Retinal pigment epithelial cell (primary cell): ENCODE measurements at regions not wholly inside any gene's neighbourhood (a gene's known extent, or its start where the extent isn't known, plus 50 kb on each side); places are given as distances from the start of the nearest gene placed in this dataset.

Source experiments
- DNase-seq: peaks from one replicate; pipeline ENCODE4 v3.0.0-alpha.2; 2010; ENCODE audit warnings: low read depth
- H3K4me3 ChIP-seq: 2 replicates; pipeline ENCODE4 v1.5.1; 2011; ENCODE audit warnings: mild to moderate bottlenecking, low read length, control low read depth, moderate library complexity
- TF ChIP-seq, protein P1 (sequence below): conservative IDR thresholded peaks from 2 replicates; pipeline ENCODE4 v1.5.1; 2011; ENCODE audit warnings: low read depth, low read length, control low read depth, inconsistent platforms

DNA sequence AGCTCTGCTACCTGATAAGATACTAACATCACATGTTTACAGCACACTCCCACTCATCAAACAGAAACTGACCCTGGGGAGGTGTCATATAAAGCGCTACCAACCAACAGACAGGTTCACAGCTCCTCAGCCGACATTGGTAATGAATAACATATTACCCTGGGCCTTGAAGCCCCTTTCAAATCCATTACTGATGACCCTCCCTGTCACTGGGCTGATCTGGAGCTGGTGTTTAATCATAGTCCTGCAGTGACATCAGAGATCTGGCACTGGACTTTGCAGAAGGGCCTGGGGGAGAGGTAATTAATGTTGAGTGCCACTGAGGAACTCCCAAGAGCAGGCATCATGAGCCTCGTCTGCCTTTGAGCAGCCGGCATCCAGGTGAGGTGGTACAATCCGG, 306.5 kb upstream of the NFE2L3 start:
- DNase-seq = no peak
- TF ChIP-seq, protein P1, sequence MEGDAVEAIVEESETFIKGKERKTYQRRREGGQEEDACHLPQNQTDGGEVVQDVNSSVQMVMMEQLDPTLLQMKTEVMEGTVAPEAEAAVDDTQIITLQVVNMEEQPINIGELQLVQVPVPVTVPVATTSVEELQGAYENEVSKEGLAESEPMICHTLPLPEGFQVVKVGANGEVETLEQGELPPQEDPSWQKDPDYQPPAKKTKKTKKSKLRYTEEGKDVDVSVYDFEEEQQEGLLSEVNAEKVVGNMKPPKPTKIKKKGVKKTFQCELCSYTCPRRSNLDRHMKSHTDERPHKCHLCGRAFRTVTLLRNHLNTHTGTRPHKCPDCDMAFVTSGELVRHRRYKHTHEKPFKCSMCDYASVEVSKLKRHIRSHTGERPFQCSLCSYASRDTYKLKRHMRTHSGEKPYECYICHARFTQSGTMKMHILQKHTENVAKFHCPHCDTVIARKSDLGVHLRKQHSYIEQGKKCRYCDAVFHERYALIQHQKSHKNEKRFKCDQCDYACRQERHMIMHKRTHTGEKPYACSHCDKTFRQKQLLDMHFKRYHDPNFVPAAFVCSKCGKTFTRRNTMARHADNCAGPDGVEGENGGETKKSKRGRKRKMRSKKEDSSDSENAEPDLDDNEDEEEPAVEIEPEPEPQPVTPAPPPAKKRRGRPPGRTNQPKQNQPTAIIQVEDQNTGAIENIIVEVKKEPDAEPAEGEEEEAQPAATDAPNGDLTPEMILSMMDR = no peak
- no peak overlapping the region for H3K4me3 ChIP-seq

DNA sequence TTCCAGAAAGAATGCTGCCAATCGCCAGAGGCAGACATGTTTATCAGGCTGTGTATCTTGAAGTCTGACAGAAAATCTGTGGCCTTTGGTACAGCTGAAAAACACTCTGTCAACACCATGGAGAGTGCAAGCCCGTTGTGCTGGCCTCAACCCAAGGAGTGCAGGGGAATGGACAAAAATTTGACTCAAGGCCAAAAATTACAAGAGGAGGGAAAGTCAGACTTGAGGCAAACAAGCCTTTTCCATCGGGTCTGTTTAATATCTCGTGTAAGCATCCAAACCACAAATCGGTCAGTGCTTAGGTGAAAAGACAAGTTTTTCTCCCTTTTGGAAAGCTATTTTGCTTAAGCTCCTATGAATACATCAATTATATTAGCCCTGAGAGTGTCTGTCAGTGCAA, 305.3 kb upstream of the NFE2L3 start:
- H3K4me3 ChIP-seq = no peak overlapping the region
- peak; percentile 87 for DNase-seq
- TF ChIP-seq, protein P1 = no peak

DNA sequence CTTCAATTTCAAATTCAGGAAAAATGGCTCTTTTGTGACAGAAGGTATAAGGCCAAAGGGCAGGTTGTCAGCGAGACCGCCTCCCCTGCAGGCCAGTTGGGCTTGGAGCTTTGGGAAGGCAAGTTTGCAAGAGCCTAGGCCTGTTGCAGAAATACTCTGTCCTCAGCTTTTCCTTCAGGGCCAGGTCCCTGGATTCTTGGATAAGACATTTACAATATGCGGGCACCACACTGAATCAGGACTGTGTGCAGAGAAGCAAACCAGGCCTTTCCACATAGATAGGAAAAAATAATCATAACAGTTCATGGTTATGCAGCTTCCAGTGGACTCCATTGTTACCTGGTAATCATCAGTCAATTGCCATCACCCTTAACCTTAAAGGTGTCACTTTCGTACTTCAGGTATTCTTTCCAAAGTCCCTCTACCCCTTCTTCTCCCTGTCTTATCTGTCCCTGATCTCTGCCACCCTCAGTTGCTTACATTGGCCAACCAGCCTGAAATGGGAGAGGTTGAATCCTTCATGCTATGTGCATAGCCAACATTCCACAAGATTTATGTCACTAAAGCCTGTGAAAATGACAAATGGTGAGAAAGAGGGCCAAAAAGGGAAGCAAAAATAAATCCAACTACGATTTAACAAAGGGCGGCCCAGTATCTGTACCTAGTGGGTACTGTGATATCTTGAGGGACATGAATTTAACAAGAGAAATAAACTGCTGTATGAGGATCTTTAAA, 304.5 kb upstream of the NFE2L3 start:
- H3K4me3 ChIP-seq = no peak overlapping the region
- peak; percentile 69 for DNase-seq
- TF ChIP-seq, protein P1 = no peak

DNA sequence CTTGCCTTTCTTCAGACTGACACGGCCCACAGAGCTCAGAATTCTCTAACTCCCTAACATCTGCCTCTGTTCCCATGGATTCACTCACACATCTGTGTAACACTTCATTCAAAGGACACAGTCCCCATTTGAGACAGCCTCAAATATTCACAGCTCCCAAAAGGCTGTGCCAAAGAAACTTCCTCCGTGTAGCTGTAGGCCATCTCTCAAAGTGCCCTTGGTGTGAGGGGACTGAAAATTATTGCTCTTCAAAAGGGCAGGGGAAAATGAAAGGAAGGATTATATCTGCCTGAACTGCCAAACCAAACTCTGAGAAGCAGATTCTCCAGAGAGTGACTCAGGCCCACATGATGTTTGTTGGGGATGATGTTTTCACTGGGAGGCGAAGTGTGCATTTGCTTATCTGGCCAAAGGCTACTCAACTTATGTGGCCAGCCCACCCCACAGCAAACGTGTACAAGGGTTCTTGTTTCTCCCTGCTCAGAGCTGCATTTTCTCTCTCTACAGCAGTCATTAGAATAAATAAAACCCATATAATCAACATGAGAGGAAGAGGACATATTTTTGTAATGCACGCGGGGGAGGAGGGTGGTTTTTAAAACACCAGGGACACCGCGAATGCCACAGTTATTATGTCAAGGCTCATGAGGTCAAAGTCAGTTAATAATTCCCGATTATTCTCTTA, 302.4 kb upstream of the NFE2L3 start:
- TF ChIP-seq, protein P1 = no peak
- no peak overlapping the region for H3K4me3 ChIP-seq
- peak; percentile 92 for DNase-seq

DNA sequence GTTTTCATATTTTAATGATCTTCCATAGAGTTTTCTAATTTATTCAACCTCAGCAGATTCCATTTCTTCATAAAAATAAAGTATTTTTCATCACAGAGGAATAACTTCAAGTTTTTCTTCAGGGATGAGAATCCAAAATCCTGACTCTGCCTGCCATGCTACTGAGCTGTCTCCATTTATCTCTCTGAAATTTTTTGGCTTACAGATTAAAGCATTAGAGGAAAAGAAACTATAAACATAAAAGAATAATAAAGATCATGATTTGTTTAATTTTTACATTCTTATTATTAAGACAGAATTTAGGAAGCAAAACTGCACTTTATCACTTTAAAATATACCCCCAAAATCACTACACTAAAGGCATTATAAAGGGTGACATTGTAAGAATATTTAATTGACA, 301.8 kb upstream of the NFE2L3 start:
- DNase-seq = no peak
- TF ChIP-seq, protein P1 = no peak
- no peak overlapping the region for H3K4me3 ChIP-seq

DNA sequence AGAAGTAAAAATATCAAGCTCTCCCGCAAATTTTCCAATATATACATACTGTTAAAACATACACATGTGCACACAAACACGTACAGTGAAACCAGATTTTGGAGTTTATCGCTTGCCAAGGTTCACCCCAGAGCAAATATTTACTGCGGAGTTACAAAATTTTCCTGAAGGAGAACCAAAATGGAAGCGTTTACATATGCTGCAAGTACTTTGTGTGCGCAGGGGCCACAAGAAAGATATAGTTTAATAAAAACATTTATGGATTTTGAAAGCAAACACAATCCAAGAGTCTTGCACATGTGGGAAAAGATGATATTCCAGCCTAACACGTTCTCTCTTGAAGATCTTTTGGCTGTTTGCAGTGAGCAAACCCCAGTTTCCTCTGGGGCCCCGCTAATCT, 301.3 kb upstream of the NFE2L3 start:
- TF ChIP-seq, protein P1 = no peak
- H3K4me3 ChIP-seq = no peak overlapping the region
- DNase-seq = no peak
